SK-N-SH (cell line): ENCODE measurements at regions not wholly inside any gene's neighbourhood (a gene's known extent, or its start where the extent isn't known, plus 50 kb on each side); places are given as distances from the start of the nearest gene placed in this dataset.

ENCODE experiments used
- CTCF ChIA-PET: fragments of 300-600, 350-600 bp; formaldehyde crosslinking; extraction: SDS; loops from one replicate; lab custom pipeline; 2021; lab: Yijun Ruan, JAX
- POLR2A ChIA-PET: fragments of 350-600 bp; sonication (Branson Sonifier 250); formaldehyde crosslinking; extraction: SDS; loops from one replicate; lab custom pipeline; 2020; ENCODE audit warnings: antibody characterized with exemption, inconsistent platforms; lab: Yijun Ruan, JAX
- DNase-seq: peaks from one replicate; pipeline ENCODE4 v3.0.0; 2012
- H2AFZ ChIP-seq: fragments of 200-600 bp; sonication (generic); 2 replicates; pipeline ENCODE4 v1.8.1; 2016; ENCODE audit warnings: antibody characterized with exemption, mild to moderate bottlenecking, low read depth
- H3F3A ChIP-seq: fragments of 200-600 bp; sonication (generic); replicated peaks from 2 replicates; pipeline ENCODE3; 2016; ENCODE audit warnings: antibody characterized with exemption, mild to moderate bottlenecking; ENCODE audit not compliant: insufficient read depth
- H3K27ac ChIP-seq, 2 experiments: fragments of 200-500 bp in 1 of 2; fragments of 200-600 bp in 1 of 2; sonication (Bioruptor generic) in 1 of 2; sonication (generic), shearing (Covaris generic) in 1 of 2; 2 replicates each; pipeline versions ENCODE4 v1.5.1 to v1.6.1; 2014 to 2016; ENCODE audit warnings: low read depth in 2 of 2, inconsistent platforms in 1 of 2, low read length in 1 of 2, mild to moderate bottlenecking in 1 of 2, mixed read lengths in 1 of 2
- H3K27me3 ChIP-seq: fragments of 200-600 bp; sonication (generic), shearing (Covaris generic); 2 replicates; pipeline ENCODE4 v1.6.1; 2016; ENCODE audit warnings: mixed run types; ENCODE audit not compliant: insufficient read depth
- H3K36me3 ChIP-seq, 2 experiments: fragments of 200-500 bp in 1 of 2; fragments of 200-600 bp in 1 of 2; sonication (Bioruptor generic) in 1 of 2; sonication (generic) in 1 of 2; replicated peaks in 1 of 2; 2 replicates each; pipeline versions ENCODE3 to v1.5.1; 2014 to 2016; ENCODE audit warnings: low read length in 1 of 2, mild to moderate bottlenecking in 1 of 2; ENCODE audit not compliant: insufficient read depth in 2 of 2, control insufficient read depth in 1 of 2
- H3K4me1 ChIP-seq, 2 experiments: fragments of 200-500 bp in 1 of 2; fragments of 200-600 bp in 1 of 2; sonication (Bioruptor generic) in 1 of 2; sonication (generic), shearing (Covaris generic) in 1 of 2; 2 replicates each; pipeline versions ENCODE4 v1.5.1 to v1.6.1; 2014 to 2016; ENCODE audit warnings: low read depth in 1 of 2, low read length in 1 of 2, mixed run types in 1 of 2; ENCODE audit not compliant: insufficient read depth in 2 of 2, control insufficient read depth in 1 of 2
- H3K4me2 ChIP-seq: fragments of 200-600 bp; sonication (generic), shearing (Covaris generic); 2 replicates; pipeline ENCODE4 v1.6.1; 2017; ENCODE audit warnings: mixed run types
- H3K4me3 ChIP-seq, 2 experiments: fragments of 200-500 bp in 1 of 2; fragments of 200-600 bp in 1 of 2; sonication (Bioruptor generic) in 1 of 2; sonication (generic), shearing (Covaris generic) in 1 of 2; 2 replicates each; pipeline versions ENCODE4 v1.5.1 to v1.8.1; 2014 to 2016; ENCODE audit warnings: low read depth in 2 of 2, inconsistent platforms in 1 of 2, low read length in 1 of 2, mild to moderate bottlenecking in 1 of 2, mixed read lengths in 1 of 2, moderate library complexity in 1 of 2
- H3K79me2 ChIP-seq: fragments of 200-600 bp; sonication (generic); 2 replicates; pipeline ENCODE4 v1.8.1; 2017; ENCODE audit warnings: mild to moderate bottlenecking; ENCODE audit not compliant: insufficient read depth
- H3K9ac ChIP-seq: fragments of 200-600 bp; sonication (generic); 2 replicates; pipeline ENCODE4 v1.6.1; 2017; ENCODE audit warnings: mixed run types
- H3K9me2 ChIP-seq: fragments of 200-600 bp; sonication (generic); 2 replicates; pipeline ENCODE4 v1.6.1; 2017; ENCODE audit warnings: mixed run types
- H3K9me3 ChIP-seq: fragments of 200-600 bp; sonication (generic); 2 replicates; pipeline ENCODE4 v1.6.1; 2017; ENCODE audit warnings: mixed run types, mild to moderate bottlenecking, moderate library complexity
- H4K20me1 ChIP-seq: fragments of 200-600 bp; sonication (generic); 2 replicates; pipeline ENCODE4 v1.6.1; 2017; ENCODE audit warnings: mild to moderate bottlenecking, mixed run types; ENCODE audit not compliant: insufficient read depth
- CHD2 ChIP-seq: fragments of 150-350 bp; IDR thresholded peaks from 2 replicates; pipeline ENCODE4 v1.6.1; 2018; ENCODE audit warnings: low read length; ENCODE audit not compliant: partially characterized antibody
- CTCF ChIP-seq: fragments of 200-600 bp; sonication (generic); IDR thresholded peaks from 2 replicates; pipeline ENCODE4 v1.6.1; 2017; ENCODE audit warnings: antibody characterized with exemption, mild to moderate bottlenecking, moderate library complexity
- ELF1 ChIP-seq: IDR thresholded peaks from 2 replicates; pipeline ENCODE4 v1.4.0; 2012
- FOXJ3 ChIP-seq: sonication (generic); formaldehyde crosslinking; IDR thresholded peaks from 2 replicates; pipeline ENCODE4 v1.5.1; 2020; ENCODE audit warnings: mild to moderate bottlenecking, missing genetic modification reagents
- FOXM1 ChIP-seq: IDR thresholded peaks from 2 replicates; pipeline ENCODE4 v1.4.0; 2012; ENCODE audit warnings: low read depth, mild to moderate bottlenecking
- GABPA ChIP-seq: IDR thresholded peaks from 2 replicates; pipeline ENCODE4 v1.4.0; 2012; ENCODE audit warnings: low read depth, mild to moderate bottlenecking
- JUND ChIP-seq: IDR thresholded peaks from 2 replicates; pipeline ENCODE4 v1.4.0; 2012
- MAX ChIP-seq: IDR thresholded peaks from 2 replicates; pipeline ENCODE4 v1.4.0; 2012; ENCODE audit warnings: low read depth
- MXI1 ChIP-seq: IDR thresholded peaks from 2 replicates; pipeline ENCODE4 v1.6.1; 2012; ENCODE audit warnings: mild to moderate bottlenecking, low read depth, low read length, improper control_type of control experiment
- PBX3 ChIP-seq: IDR thresholded peaks from 2 replicates; pipeline ENCODE4; 2012
- RAD21 ChIP-seq: IDR thresholded peaks from 2 replicates; pipeline ENCODE4 v1.6.1; 2012; ENCODE audit warnings: mild to moderate bottlenecking, low read length
- REST ChIP-seq: IDR thresholded peaks from 2 replicates; pipeline ENCODE4 v1.6.1; 2012; ENCODE audit warnings: mild to moderate bottlenecking, low read depth, low read length, moderate library complexity
- RFX5 ChIP-seq: IDR thresholded peaks from 2 replicates; pipeline ENCODE4 v1.6.1; 2012; ENCODE audit warnings: mild to moderate bottlenecking, improper control_type of control experiment, low read length
- RXRA ChIP-seq: IDR thresholded peaks from 2 replicates; pipeline ENCODE4 v1.4.0; 2012; ENCODE audit warnings: low read depth, mild to moderate bottlenecking, borderline replicate concordance
- SIN3A ChIP-seq: IDR thresholded peaks from 2 replicates; pipeline ENCODE4 v1.6.1; 2012; ENCODE audit warnings: low read depth, mild to moderate bottlenecking, low read length, moderate library complexity, borderline replicate concordance
- SMC3 ChIP-seq: IDR thresholded peaks from 2 replicates; pipeline ENCODE4 v1.6.1; 2012; ENCODE audit warnings: low read depth, low read length, improper control_type of control experiment
- TAF1 ChIP-seq: IDR thresholded peaks from 2 replicates; pipeline ENCODE4 v1.6.1; 2012; ENCODE audit warnings: low read depth, mild to moderate bottlenecking, low read length, moderate library complexity, borderline replicate concordance
- YY1 ChIP-seq: IDR thresholded peaks from 2 replicates; pipeline ENCODE4 v1.4.0; 2012; ENCODE audit warnings: low read depth, mild to moderate bottlenecking
- ZBTB33 ChIP-seq: IDR thresholded peaks from 2 replicates; pipeline ENCODE4 v1.4.0; 2012; ENCODE audit warnings: low read depth, borderline replicate concordance
- whole genome bisulfite sequencing: methylation state at CpG from one replicate; pipeline ENCODE4 v1.1.6; 2017; ENCODE audit warnings: low lambda C conversion rate; 5-methylcytosine and 5-hydroxymethylcytosine counted together

- Histone ChIP-seq H3K27ac (no peak overlapping the region), H3K27me3 (no peaks in the 10 kb centered on the region), H3K4me2 (no peak overlapping the region), H3F3A (no peaks in the 10 kb centered on the region), H3K9ac (no peak overlapping the region), H3K9me2 (no peaks in the 10 kb centered on the region), H3K4me1 (no peaks in the 10 kb centered on the region), H3K9me3 (no peaks in the 10 kb centered on the region), H4K20me1 (no peaks in the 10 kb centered on the region), H3K79me2 (no peaks in the 10 kb centered on the region), H3K36me3 (no peaks in the 10 kb centered on the region), H3K4me3 (no peak overlapping the region), H2AFZ (no peak overlapping the region)
- ChIA-PET POLR2A (no interaction called here), CTCF (no interaction called here)
- WGBS: 80% methylated on average over 19 of the region's 21 CpGs
- no peak for TF ChIP-seq MXI1
- TF ChIP-seq TAF1: no peak
- TF ChIP-seq YY1: no peak
- TF ChIP-seq FOXM1: no peak
- no peak for TF ChIP-seq PBX3
- TF ChIP-seq FOXJ3 (CRISPR knock-in tag): no peak
- no peak for TF ChIP-seq CHD2
- TF ChIP-seq RXRA: no peak
- no peak for TF ChIP-seq ELF1
- TF ChIP-seq MAX: no peak
- no peak for TF ChIP-seq REST
- TF ChIP-seq GABPA: no peak
- TF ChIP-seq JUND: no peak
- no peak for TF ChIP-seq SMC3
- TF ChIP-seq CTCF: no peak
- no peak for TF ChIP-seq SIN3A
- no peak for TF ChIP-seq RAD21
- TF ChIP-seq ZBTB33: no peak
- no peak for TF ChIP-seq RFX5
- DNase-seq: no peak
Measured at GRCh38 chr12:24584032-24584675, 364.7 kb downstream of the BCAT1 start.
